SK-N-SH (cell line): ENCODE measurements at regions not wholly inside any gene's neighbourhood (a gene's known extent, or its start where the extent isn't known, plus 50 kb on each side); places are given as distances from the start of the nearest gene placed in this dataset.

ENCODE experiments used
- CTCF ChIA-PET: fragments of 300-600, 350-600 bp; formaldehyde crosslinking; extraction: SDS; loops from one replicate; lab custom pipeline; 2021; lab: Yijun Ruan, JAX
- POLR2A ChIA-PET: fragments of 350-600 bp; sonication (Branson Sonifier 250); formaldehyde crosslinking; extraction: SDS; loops from one replicate; lab custom pipeline; 2020; ENCODE audit warnings: antibody characterized with exemption, inconsistent platforms; lab: Yijun Ruan, JAX
- DNase-seq: peaks from one replicate; pipeline ENCODE4 v3.0.0; 2012
- H2AFZ ChIP-seq: fragments of 200-600 bp; sonication (generic); 2 replicates; pipeline ENCODE4 v1.8.1; 2016; ENCODE audit warnings: antibody characterized with exemption, mild to moderate bottlenecking, low read depth
- H3F3A ChIP-seq: fragments of 200-600 bp; sonication (generic); replicated peaks from 2 replicates; pipeline ENCODE3; 2016; ENCODE audit warnings: antibody characterized with exemption, mild to moderate bottlenecking; ENCODE audit not compliant: insufficient read depth
- H3K27ac ChIP-seq, 2 experiments: fragments of 200-500 bp in 1 of 2; fragments of 200-600 bp in 1 of 2; sonication (Bioruptor generic) in 1 of 2; sonication (generic), shearing (Covaris generic) in 1 of 2; 2 replicates each; pipeline versions ENCODE4 v1.5.1 to v1.6.1; 2014 to 2016; ENCODE audit warnings: low read depth in 2 of 2, inconsistent platforms in 1 of 2, low read length in 1 of 2, mild to moderate bottlenecking in 1 of 2, mixed read lengths in 1 of 2
- H3K27me3 ChIP-seq: fragments of 200-600 bp; sonication (generic), shearing (Covaris generic); 2 replicates; pipeline ENCODE4 v1.6.1; 2016; ENCODE audit warnings: mixed run types; ENCODE audit not compliant: insufficient read depth
- H3K36me3 ChIP-seq, 2 experiments: fragments of 200-500 bp in 1 of 2; fragments of 200-600 bp in 1 of 2; sonication (Bioruptor generic) in 1 of 2; sonication (generic) in 1 of 2; replicated peaks in 1 of 2; 2 replicates each; pipeline versions ENCODE3 to v1.5.1; 2014 to 2016; ENCODE audit warnings: low read length in 1 of 2, mild to moderate bottlenecking in 1 of 2; ENCODE audit not compliant: insufficient read depth in 2 of 2, control insufficient read depth in 1 of 2
- H3K4me1 ChIP-seq, 2 experiments: fragments of 200-500 bp in 1 of 2; fragments of 200-600 bp in 1 of 2; sonication (Bioruptor generic) in 1 of 2; sonication (generic), shearing (Covaris generic) in 1 of 2; 2 replicates each; pipeline versions ENCODE4 v1.5.1 to v1.6.1; 2014 to 2016; ENCODE audit warnings: low read depth in 1 of 2, low read length in 1 of 2, mixed run types in 1 of 2; ENCODE audit not compliant: insufficient read depth in 2 of 2, control insufficient read depth in 1 of 2
- H3K4me2 ChIP-seq: fragments of 200-600 bp; sonication (generic), shearing (Covaris generic); 2 replicates; pipeline ENCODE4 v1.6.1; 2017; ENCODE audit warnings: mixed run types
- H3K4me3 ChIP-seq, 2 experiments: fragments of 200-500 bp in 1 of 2; fragments of 200-600 bp in 1 of 2; sonication (Bioruptor generic) in 1 of 2; sonication (generic), shearing (Covaris generic) in 1 of 2; 2 replicates each; pipeline versions ENCODE4 v1.5.1 to v1.8.1; 2014 to 2016; ENCODE audit warnings: low read depth in 2 of 2, inconsistent platforms in 1 of 2, low read length in 1 of 2, mild to moderate bottlenecking in 1 of 2, mixed read lengths in 1 of 2, moderate library complexity in 1 of 2
- H3K79me2 ChIP-seq: fragments of 200-600 bp; sonication (generic); 2 replicates; pipeline ENCODE4 v1.8.1; 2017; ENCODE audit warnings: mild to moderate bottlenecking; ENCODE audit not compliant: insufficient read depth
- H3K9ac ChIP-seq: fragments of 200-600 bp; sonication (generic); 2 replicates; pipeline ENCODE4 v1.6.1; 2017; ENCODE audit warnings: mixed run types
- H3K9me2 ChIP-seq: fragments of 200-600 bp; sonication (generic); 2 replicates; pipeline ENCODE4 v1.6.1; 2017; ENCODE audit warnings: mixed run types
- H3K9me3 ChIP-seq: fragments of 200-600 bp; sonication (generic); 2 replicates; pipeline ENCODE4 v1.6.1; 2017; ENCODE audit warnings: mixed run types, mild to moderate bottlenecking, moderate library complexity
- H4K20me1 ChIP-seq: fragments of 200-600 bp; sonication (generic); 2 replicates; pipeline ENCODE4 v1.6.1; 2017; ENCODE audit warnings: mild to moderate bottlenecking, mixed run types; ENCODE audit not compliant: insufficient read depth
- CHD2 ChIP-seq: fragments of 150-350 bp; IDR thresholded peaks from 2 replicates; pipeline ENCODE4 v1.6.1; 2018; ENCODE audit warnings: low read length; ENCODE audit not compliant: partially characterized antibody
- EP300 ChIP-seq, 2 experiments: IDR thresholded peaks; 2 replicates each; pipeline versions ENCODE4 v1.4.0 to v1.6.1; 2012; ENCODE audit warnings: borderline replicate concordance in 1 of 2, low read depth in 1 of 2, low read length in 1 of 2
- EZH2phosphoT487 ChIP-seq: fragments of 200-600 bp; sonication (generic); IDR thresholded peaks from 2 replicates; pipeline ENCODE4 v1.6.1; 2017; ENCODE audit warnings: low read depth, mixed run types, mild to moderate bottlenecking, antibody characterized with exemption, moderate library complexity, borderline replicate concordance
- FOSL2 ChIP-seq: IDR thresholded peaks from 2 replicates; pipeline ENCODE4 v1.4.0; 2012; ENCODE audit warnings: low read depth, mild to moderate bottlenecking, moderate library complexity, borderline replicate concordance
- FOXM1 ChIP-seq: IDR thresholded peaks from 2 replicates; pipeline ENCODE4 v1.4.0; 2012; ENCODE audit warnings: low read depth, mild to moderate bottlenecking
- GATA2 ChIP-seq: sonication (generic); formaldehyde crosslinking; IDR thresholded peaks from 2 replicates; pipeline ENCODE4 v1.5.0; 2020; ENCODE audit warnings: mild to moderate bottlenecking, missing genetic modification reagents
- IRF3 ChIP-seq: fragments of 150-350 bp; IDR thresholded peaks from 2 replicates; pipeline ENCODE4 v1.6.1; 2016; ENCODE audit warnings: mild to moderate bottlenecking, low read depth, low read length
- JUND ChIP-seq: IDR thresholded peaks from 2 replicates; pipeline ENCODE4 v1.4.0; 2012
- MAX ChIP-seq: IDR thresholded peaks from 2 replicates; pipeline ENCODE4 v1.4.0; 2012; ENCODE audit warnings: low read depth
- MXI1 ChIP-seq: IDR thresholded peaks from 2 replicates; pipeline ENCODE4 v1.6.1; 2012; ENCODE audit warnings: mild to moderate bottlenecking, low read depth, low read length, improper control_type of control experiment
- NFIC ChIP-seq: IDR thresholded peaks from 2 replicates; pipeline ENCODE4 v1.4.0; 2012; ENCODE audit warnings: borderline replicate concordance
- POLR2AphosphoS5 ChIP-seq: IDR thresholded peaks from 2 replicates; pipeline ENCODE4 v1.6.1; 2012; ENCODE audit warnings: low read depth, low read length
- RAD21 ChIP-seq: IDR thresholded peaks from 2 replicates; pipeline ENCODE4 v1.6.1; 2012; ENCODE audit warnings: mild to moderate bottlenecking, low read length
- RCOR1 ChIP-seq: fragments of 150-350 bp; IDR thresholded peaks from 2 replicates; pipeline ENCODE4 v1.6.1; 2017; ENCODE audit warnings: antibody characterized with exemption, low read length
- RXRA ChIP-seq: IDR thresholded peaks from 2 replicates; pipeline ENCODE4 v1.4.0; 2012; ENCODE audit warnings: low read depth, mild to moderate bottlenecking, borderline replicate concordance
- SMC3 ChIP-seq: IDR thresholded peaks from 2 replicates; pipeline ENCODE4 v1.6.1; 2012; ENCODE audit warnings: low read depth, low read length, improper control_type of control experiment
- TEAD4 ChIP-seq: IDR thresholded peaks from 2 replicates; pipeline ENCODE4 v1.4.0; 2012; ENCODE audit warnings: mild to moderate bottlenecking, borderline replicate concordance; ENCODE audit not compliant: insufficient read depth
- USF2 ChIP-seq: fragments of 150-350 bp; IDR thresholded peaks from 2 replicates; pipeline ENCODE4 v1.6.1; 2017; ENCODE audit warnings: antibody characterized with exemption, low read length, low read depth, borderline replicate concordance
- YY1 ChIP-seq: IDR thresholded peaks from 2 replicates; pipeline ENCODE4 v1.4.0; 2012; ENCODE audit warnings: low read depth, mild to moderate bottlenecking
- WGBS: methylation state at CpG from one replicate; pipeline ENCODE4 v1.1.6; 2017; ENCODE audit warnings: low lambda C conversion rate; 5-methylcytosine and 5-hydroxymethylcytosine counted together
- TF ChIP-seq, protein P1 (sequence below): IDR thresholded peaks from 2 replicates; pipeline ENCODE4; 2012
- TF ChIP-seq, protein P2 (sequence below): IDR thresholded peaks from 2 replicates; pipeline ENCODE4 v1.4.0; 2012; ENCODE audit warnings: low read depth, borderline replicate concordance

- Histone ChIP-seq H3K36me3 (no peaks in the 10 kb centered on the region), H3F3A (no peaks in the 10 kb centered on the region), H3K9me2 (no peaks in the 10 kb centered on the region), H3K4me2 (no peak overlapping the region), H3K9me3 (no peaks in the 10 kb centered on the region), H3K9ac (no peak overlapping the region), H2AFZ (no peak overlapping the region), H3K4me1 (no peaks in the 10 kb centered on the region), H3K27ac (no peak overlapping the region), H3K4me3 (no peak overlapping the region), H3K27me3 (no peaks in the 10 kb centered on the region), H3K79me2 (no peaks in the 10 kb centered on the region), H4K20me1 (no peaks in the 10 kb centered on the region)
- ChIA-PET POLR2A (no interaction called here), CTCF (no interaction called here)
- TF ChIP-seq, protein P1, sequence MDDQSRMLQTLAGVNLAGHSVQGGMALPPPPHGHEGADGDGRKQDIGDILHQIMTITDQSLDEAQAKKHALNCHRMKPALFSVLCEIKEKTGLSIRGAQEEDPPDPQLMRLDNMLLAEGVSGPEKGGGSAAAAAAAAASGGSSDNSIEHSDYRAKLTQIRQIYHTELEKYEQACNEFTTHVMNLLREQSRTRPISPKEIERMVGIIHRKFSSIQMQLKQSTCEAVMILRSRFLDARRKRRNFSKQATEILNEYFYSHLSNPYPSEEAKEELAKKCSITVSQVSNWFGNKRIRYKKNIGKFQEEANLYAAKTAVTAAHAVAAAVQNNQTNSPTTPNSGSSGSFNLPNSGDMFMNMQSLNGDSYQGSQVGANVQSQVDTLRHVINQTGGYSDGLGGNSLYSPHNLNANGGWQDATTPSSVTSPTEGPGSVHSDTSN, result no peak
- TF ChIP-seq, protein P2, sequence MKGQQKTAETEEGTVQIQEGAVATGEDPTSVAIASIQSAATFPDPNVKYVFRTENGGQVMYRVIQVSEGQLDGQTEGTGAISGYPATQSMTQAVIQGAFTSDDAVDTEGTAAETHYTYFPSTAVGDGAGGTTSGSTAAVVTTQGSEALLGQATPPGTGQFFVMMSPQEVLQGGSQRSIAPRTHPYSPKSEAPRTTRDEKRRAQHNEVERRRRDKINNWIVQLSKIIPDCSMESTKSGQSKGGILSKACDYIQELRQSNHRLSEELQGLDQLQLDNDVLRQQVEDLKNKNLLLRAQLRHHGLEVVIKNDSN, result no peak
- no peak for TF ChIP-seq MAX
- no peak for TF ChIP-seq FOXM1
- TF ChIP-seq RAD21, result no peak
- no peak for TF ChIP-seq FOSL2
- no peak for TF ChIP-seq POLR2AphosphoS5
- TF ChIP-seq RXRA, result no peak
- no peak for TF ChIP-seq CHD2
- no peak for TF ChIP-seq EZH2phosphoT487
- 5% methylated on average over 6 of the region's 6 CpGs for WGBS
- DNase-seq, result no peak
Observed at GRCh38 chr7:118052336-118052735, 131.6 kb upstream of the LSM8 start.

DNA sequence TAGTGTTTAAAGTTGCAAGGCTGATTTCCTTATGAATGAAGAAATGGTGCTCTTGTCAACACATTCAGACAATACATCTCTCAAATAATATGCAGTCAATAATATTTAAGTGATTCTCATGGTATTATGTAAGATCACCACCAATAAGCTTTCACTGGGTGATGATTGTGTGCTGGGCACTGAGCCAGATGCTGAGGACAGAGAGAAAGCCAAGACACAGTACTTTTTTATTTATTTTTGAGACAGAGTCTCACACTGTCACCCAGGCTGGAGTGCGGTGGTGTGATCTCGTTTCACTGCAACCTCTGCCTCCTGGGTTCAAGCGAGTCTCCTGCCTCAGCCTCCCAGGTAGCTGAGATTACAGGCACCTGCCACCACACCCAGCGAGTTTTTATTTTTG, 130.6 kb upstream of the LSM8 start:
- Histone ChIP-seq H3K27me3 (no peaks in the 10 kb centered on the region), H2AFZ (no peak overlapping the region), H3K79me2 (no peaks in the 10 kb centered on the region), H3F3A (no peaks in the 10 kb centered on the region), H3K9ac (no peak overlapping the region), H3K36me3 (no peaks in the 10 kb centered on the region), H3K4me3 (no peak overlapping the region), H3K9me2 (no peaks in the 10 kb centered on the region), H3K4me1 (no peaks in the 10 kb centered on the region), H3K9me3 (no peaks in the 10 kb centered on the region), H3K27ac (no peak overlapping the region), H3K4me2 (no peak overlapping the region), H4K20me1 (no peaks in the 10 kb centered on the region)
- DNase-seq, result no peak
- POLR2A ChIA-PET, result no interaction called here
- 2% methylated on average over 4 of the region's 4 CpGs for WGBS
- CTCF ChIA-PET, result interaction anchor here (0.6 kb wide), 1 partner anchor 141 kb away, joined by 3 read pairs; no protein-coding TSS in a partner anchor
- TF ChIP-seq USF2, result no peak
- no peak for TF ChIP-seq RXRA
- no peak for TF ChIP-seq FOSL2
- TF ChIP-seq SMC3, result no peak
- no peak for TF ChIP-seq EP300 (IDR thresholded peaks at IDR 0.05; ENCODE audit: borderline replicate concordance in 1 of 2, low read depth in 1 of 2, low read length in 1 of 2)
- TF ChIP-seq YY1, result no peak
- TF ChIP-seq, protein P1, result no peak
- TF ChIP-seq RCOR1, result no peak
- TF ChIP-seq POLR2AphosphoS5, result no peak
- no peak for TF ChIP-seq EZH2phosphoT487
- TF ChIP-seq IRF3, result no peak
- no peak for TF ChIP-seq TEAD4
- no peak for TF ChIP-seq NFIC
- TF ChIP-seq JUND, result no peak
- TF ChIP-seq RAD21, result no peak
- TF ChIP-seq MXI1, result no peak
- TF ChIP-seq GATA2, result no peak
- TF ChIP-seq FOXM1, result no peak
